SH-SY5Y (cell line): ENCODE measurements at regions not wholly inside any gene's neighbourhood (a gene's known extent, or its start where the extent isn't known, plus 50 kb on each side); places are given as distances from the start of the nearest gene placed in this dataset.

ENCODE experiments used
- GATA2 ChIP-seq: IDR thresholded peaks from 2 replicates; pipeline ENCODE4 v1.6.1; 2011; ENCODE audit warnings: mild to moderate bottlenecking, low read depth, low read length
- GATA3 ChIP-seq: IDR thresholded peaks from 2 replicates; pipeline ENCODE4 v1.6.1; 2011; ENCODE audit warnings: low read depth, mild to moderate bottlenecking, low read length, moderate library complexity

DNA sequence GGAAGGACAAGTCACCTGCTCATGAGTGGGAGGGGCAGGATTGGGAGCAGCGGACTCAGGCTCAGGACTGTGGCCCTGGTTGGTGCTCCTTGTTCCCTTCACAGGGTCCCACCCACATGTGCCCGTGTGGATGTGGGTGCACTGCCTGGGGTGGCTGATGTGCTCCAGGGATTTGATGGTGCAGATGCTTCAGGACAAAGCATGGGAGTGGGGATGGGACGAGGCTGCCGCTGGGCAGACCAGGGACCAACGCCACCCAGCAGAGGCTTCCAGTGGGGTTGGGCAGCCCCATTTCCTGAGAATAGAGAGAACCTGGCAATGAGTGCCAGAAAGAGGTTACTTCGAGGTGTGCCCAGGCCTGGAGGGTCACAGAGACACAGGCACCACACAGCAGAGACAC lies 65.5 kb upstream of the IGLL5 start:
- TF ChIP-seq GATA2 (no peak), GATA3 (no peak)

GRCh38 chr22:22823131-22823810 lies 64.3 kb upstream of the IGLL5 start:
- no peak for TF ChIP-seq GATA2
- no peak for TF ChIP-seq GATA3

DNA sequence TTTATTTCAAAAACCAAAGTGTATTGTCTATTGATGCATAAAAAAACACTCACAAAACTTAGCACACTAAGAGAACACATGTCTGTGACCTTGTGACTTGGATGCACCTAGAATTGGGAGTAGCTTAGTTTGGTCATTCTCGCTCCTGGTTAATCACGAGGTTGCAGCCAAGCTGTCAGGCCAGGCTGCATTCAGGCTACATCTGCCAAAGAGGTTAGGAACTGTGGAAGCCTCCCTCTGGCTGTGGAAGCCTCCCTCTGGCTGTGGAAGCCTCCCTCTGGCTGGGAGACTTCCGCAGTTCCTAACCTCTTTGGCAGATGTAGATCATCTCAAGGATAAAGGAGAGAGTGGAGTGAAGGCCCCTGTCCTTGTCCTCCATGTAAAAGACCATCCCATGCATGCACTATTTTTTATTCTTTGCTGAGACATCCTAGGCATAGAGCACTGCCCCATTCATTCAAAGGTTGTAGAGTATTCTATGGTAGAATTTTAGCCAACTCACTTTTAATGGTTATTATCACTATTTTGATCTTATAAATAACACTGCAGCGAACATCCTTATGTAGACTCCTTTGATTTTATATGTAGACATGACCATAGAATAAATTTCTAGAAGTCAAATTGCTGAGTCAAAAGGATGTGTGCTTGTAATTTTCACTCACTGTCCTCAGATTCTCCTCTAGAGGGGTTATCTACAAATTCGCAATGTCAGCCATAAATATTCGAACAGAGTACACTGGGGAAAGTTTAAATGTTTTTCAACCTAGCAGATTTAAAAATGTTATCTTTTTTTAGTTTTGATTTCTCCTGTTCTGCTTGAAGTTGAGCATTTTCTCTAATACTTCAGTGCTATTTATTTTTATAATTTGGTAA lies 63.0 kb upstream of the IGLL5 start:
- TF ChIP-seq GATA2, result no peak
- TF ChIP-seq GATA3, result no peak

DNA sequence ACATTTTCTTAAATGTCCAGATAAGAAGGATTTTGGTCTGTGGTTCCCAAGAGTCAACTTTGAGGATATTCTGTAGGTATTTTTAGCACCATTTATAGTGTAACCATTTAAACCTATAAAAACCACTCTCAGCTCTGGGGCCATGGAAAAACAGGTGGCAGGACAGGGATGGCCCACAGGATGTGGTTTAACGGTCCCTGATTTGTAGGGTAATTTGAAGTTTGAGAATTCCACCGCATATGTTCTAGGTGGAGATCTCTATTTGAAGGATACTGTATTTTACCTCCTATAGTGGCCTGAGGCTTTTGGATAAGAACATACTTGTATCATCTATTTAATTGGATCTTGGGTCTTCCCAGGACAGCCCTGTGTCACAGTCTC lies 62.4 kb upstream of the IGLL5 start:
- TF ChIP-seq GATA2 (no peak), GATA3 (no peak)

DNA sequence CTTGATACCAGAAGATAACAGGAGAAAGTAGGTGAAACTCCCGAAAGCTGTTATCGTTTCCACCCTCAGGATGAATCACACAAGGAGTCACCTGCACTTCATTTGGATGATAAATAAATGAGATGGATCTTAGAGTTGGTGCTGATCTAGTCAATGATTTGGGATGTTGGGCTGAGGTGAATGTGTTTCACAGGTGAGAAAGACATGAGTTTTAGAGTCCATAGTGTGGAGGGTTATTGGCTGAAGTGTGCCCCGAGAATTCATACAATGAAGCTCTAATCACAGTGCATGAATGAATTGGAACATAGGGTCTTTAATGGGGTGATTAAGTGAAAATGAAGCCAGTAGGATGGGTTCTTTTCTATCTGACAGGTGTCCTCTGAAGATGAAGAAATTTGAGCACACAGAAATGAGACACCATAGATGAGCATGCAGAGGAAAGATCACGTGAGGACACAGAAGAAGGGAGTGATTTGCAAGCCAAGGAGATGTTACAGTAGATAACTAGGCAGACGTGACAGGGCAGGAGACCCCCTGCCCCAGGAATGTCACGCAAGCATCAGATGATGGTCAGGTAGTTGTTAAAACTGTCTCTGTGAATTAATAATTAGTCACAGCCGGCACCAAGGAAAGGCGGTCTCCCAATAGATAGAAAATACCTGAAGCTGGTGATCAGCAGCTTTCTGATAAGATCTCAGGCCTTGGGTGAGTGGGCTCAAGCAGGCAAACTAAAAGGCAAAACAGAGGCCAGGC lies 60.3 kb upstream of the IGLL5 start:
- TF ChIP-seq GATA2 (no peak), GATA3 (no peak)

- TF ChIP-seq GATA2 (no peak), GATA3 (no peak)
Measured at GRCh38 chr22:22830193-22830592, 57.4 kb upstream of the IGLL5 start.

DNA sequence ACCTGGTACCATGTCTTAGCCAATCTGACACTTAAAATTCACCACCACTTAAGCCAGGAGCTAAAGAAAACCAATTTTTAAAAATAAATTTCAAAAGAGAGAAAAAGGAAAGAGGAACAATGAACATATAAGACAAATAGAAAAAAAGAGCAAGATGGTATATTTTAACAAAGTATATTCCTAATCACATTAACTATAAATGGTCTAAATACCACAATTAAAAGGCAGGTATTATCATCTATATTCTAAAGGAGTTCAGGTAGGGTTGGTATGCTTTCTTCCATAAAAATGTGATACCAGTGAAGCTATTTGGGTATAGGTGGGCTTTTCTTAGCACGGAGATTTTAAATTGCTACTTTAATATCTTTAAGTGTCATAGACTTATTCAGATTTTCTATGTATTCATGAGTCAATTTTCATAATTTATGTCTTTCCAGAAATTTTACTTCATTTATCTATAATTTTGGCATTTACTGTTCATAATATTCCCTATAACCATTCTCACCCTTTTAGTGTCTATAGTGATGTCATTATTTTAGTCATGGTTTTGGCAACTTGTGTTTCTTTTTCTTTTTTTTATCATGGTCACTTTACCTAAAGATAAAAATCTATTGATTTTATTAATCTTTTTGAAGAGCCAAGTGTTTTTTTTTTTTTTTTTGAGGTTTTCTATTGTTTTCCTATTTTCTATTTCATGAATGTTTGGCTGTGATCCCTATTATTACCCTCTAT lies 56.5 kb upstream of the IGLL5 start:
- TF ChIP-seq GATA2, result no peak
- TF ChIP-seq GATA3, result no peak

DNA sequence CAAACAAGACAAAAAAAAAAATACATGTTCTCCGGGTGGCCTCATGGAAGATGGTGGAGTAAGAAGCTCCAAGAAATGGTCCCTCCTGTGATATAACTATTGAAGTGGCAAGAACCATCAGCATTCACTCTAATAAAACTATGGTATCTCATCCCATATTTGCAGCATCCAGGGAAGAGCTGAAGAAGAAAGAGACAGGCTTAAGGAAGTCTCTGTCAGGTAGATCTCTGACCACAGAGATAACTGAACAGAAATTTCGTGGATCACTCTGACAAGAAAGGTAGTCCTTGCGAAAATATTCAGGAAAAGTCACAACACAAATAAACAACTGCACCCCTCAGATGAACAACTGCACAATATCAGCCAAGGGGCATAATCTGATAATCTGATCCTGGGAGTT lies 54.6 kb upstream of the IGLL5 start:
- no peak for TF ChIP-seq GATA2
- no peak for TF ChIP-seq GATA3

GRCh38 chr22:22833488-22833887 lies 54.1 kb upstream of the IGLL5 start:
- no peak for TF ChIP-seq GATA3
- TF ChIP-seq GATA2, result no peak

DNA sequence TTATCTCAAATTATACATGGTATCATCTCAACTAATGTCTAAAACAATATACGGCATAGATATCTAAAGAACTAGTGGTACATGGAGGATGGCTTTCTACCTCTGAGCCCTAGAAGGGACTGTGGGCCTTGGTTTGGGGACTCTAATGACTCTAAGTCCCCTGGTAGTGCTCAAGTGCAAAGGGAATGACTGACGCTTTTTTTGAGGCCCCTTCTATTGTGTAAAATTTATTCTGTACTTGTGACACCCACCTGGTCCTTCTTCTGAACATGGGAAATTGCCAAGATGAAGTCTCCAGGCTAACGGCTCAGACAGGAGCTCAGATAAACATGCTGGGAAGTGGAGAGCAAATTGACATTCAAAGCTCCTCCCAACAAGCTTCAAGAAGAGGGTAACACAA lies 53.4 kb upstream of the IGLL5 start:
- TF ChIP-seq GATA3, result no peak
- TF ChIP-seq GATA2, result no peak

DNA sequence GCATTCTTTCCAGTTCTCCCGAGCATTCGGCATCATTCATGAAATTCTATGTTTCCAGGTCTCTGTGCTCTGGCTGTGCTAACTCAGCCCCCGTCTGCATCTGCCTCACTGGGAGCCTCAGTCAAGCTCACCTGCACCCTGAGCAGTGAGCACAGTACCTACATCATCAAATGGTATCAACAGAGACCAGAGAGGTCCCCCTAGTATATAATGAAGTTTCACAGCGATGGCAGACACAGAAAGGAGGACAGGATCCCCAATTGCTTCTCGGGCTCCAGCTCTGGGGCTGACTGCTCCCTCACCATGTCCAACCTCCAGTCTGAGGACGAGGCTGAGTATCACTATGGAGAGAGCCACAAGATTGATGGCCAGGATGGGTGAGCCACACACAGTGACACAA lies 52.8 kb upstream of the IGLL5 start:
- no peak for TF ChIP-seq GATA2
- no peak for TF ChIP-seq GATA3

DNA sequence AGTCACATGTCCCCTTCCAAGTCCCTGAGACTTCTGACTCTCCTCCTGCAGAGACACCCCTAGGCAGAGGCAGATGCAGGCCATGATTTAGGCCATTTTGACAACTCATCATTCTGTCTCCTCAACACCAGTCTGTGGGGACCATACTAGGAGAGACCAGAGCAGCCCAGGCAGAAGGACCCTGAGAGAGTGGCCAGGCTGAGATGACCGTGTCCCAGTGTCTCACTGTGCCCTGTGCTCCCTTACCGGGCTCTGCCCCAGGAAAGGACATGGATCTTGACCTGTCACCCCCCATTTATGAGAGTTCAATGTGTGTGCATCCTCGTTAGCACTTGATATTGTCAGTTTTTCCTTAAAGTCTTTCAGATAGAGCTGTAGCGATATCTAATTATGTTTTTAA lies 52.4 kb upstream of the IGLL5 start:
- TF ChIP-seq GATA2 (no peak), GATA3 (no peak)

- no peak for TF ChIP-seq GATA3
- no peak for TF ChIP-seq GATA2
Measured at GRCh38 chr22:22835771-22836291, 51.8 kb upstream of the IGLL5 start.

GRCh38 chr22:22836635-22837034 lies 51.0 kb upstream of the IGLL5 start:
- TF ChIP-seq GATA3, result no peak
- no peak for TF ChIP-seq GATA2
